ENCODE measurements at regions not wholly inside any gene's neighbourhood (a gene's known extent, or its start where the extent isn't known, plus 50 kb on each side); places are given as distances from the start of the nearest gene placed in this dataset.

- no peak for DNase-seq
Measured at GRCh38 chr5:27619982-27620381, 581.6 kb upstream of the CDH9 start.

- no peak for DNase-seq
Measured at GRCh38 chr5:27612161-27612560, 573.8 kb upstream of the CDH9 start.

- no peak for DNase-seq
Measured at GRCh38 chr5:27608992-27609391, 570.6 kb upstream of the CDH9 start.

- DNase-seq, result no peak
Measured at GRCh38 chr5:27598576-27598975, 560.2 kb upstream of the CDH9 start.

DNA sequence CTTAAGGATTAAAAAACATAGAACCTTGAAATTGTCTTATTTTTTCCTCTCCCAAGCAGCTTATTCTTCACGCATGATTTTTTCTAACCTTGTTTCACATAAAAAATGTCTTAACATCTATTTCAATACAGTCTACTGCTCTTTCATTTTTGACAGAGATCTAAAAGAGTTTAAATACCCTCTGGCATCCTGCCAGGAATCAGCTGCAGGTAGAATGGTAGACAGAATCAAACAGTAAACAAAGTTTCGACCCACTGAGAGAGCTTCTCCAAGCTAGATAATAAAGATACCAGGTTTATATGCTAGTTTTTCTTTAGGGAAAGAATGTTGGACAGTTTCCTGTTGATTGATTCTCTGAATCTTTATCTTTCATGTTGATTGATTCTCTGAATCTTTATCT is 555.8 kb upstream of the CDH9 start:
- no peak for DNase-seq

- no peak for DNase-seq
Measured at GRCh38 chr5:27592231-27592630, 553.8 kb upstream of the CDH9 start.

GRCh38 chr5:27590503-27590902 is 552.1 kb upstream of the CDH9 start:
- no peak for DNase-seq

DNA sequence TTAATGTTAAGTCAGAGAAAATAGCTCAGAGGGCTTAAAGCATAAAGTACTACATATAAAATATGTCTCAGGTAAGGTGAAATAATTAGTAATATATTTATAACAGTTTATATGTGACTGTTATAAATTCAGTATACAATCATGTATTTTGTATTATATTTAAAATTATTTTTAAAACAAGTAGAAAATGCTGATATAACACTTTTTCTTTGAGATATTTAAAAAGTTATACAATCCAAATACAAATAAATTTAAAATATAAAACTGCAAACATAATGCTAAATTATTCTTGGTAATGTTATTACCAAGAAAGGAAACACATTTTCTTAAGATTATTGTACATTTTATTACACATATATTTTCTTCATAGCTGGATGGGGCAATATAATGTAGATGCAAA is 539.9 kb upstream of the CDH9 start:
- DNase-seq, result no peak

GRCh38 chr5:27571681-27572080 is 533.3 kb upstream of the CDH9 start:
- no peak for DNase-seq

- no peak for DNase-seq
Measured at GRCh38 chr5:27568811-27569210, 530.4 kb upstream of the CDH9 start.

DNA sequence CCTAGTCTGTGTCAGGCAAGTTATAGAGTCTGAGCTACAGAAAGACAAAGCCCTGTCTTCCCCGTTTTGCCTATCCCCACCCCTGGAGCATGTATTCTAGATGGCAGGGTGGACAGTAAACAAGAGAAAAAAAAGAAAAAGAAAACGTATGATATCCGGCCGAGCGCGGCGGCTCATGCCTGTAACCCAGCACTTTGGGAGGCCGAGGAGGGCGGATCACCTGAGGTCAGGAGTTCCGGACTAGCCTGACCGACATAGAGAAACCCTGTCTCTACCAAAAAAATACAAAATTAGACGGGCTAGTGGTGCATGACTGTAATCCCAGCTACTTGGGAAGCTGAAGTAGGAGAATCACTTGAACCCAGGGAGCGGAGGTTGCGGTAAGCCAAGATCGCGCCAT is 523.0 kb upstream of the CDH9 start:
- no peak for DNase-seq

- no peak for DNase-seq
Measured at GRCh38 chr5:27548484-27548883, 510.1 kb upstream of the CDH9 start.

- DNase-seq, result no peak
Measured at GRCh38 chr5:27535031-27535557, 496.7 kb upstream of the CDH9 start.

DNA sequence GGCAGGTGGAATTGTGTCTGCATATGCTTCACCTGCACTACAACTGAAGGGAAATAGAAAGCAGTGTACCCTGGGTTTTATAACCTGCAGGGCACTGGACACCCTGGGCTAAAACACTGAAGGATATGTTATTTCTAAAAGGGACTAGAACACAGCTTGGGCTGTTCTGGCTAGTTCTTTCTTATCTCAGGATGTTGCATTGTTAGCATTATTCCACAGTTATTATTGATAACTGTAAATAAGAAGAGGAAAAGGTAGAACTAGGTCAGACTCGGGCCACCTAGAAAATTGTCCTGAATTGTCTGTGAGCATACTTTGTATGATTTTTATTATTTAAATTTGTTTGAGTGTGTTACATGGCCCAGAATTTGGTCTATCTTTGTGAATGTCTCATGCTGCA is 493.9 kb upstream of the CDH9 start:
- DNase-seq, result no peak

DNA sequence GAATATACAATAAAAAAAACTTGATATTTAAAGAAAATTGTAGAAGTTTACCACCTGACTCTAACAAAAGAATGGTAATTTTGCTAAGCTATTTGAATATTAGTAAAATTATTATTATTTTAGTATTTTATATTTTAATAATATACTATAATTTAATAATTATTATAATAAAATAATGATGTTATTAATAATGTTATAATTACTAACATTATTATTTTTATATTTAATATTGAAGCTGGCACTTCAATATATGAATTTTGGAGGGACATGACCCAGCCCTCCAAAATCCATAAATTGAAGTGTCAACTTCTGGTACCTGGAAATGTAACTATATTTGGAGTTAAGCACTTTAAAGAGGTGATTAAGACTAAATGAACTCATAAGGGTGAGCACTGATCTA is 486.1 kb upstream of the CDH9 start:
- DNase-seq, result no peak

DNA sequence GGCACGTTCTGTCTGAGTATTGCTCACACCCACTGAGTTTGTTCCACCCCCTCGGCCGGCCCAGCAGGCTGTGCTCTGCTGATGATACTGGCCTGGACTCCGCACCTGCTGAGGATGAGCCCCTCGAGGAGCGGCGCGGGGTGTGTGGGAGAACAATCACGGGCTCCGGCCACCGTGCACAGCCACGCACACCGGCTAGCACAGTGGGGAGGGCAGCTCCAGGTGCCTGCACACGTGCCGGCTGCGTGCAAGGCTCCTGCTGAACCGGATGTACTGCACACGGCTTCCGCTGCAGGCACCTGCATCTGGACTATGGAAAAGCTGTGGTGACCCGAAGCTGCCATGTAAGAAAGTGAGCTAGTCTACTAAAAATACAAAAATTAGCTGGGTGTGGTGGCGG is 485.2 kb upstream of the CDH9 start:
- DNase-seq, result no peak

GRCh38 chr5:27516437-27516836 is 478.1 kb upstream of the CDH9 start:
- no peak for DNase-seq

DNA sequence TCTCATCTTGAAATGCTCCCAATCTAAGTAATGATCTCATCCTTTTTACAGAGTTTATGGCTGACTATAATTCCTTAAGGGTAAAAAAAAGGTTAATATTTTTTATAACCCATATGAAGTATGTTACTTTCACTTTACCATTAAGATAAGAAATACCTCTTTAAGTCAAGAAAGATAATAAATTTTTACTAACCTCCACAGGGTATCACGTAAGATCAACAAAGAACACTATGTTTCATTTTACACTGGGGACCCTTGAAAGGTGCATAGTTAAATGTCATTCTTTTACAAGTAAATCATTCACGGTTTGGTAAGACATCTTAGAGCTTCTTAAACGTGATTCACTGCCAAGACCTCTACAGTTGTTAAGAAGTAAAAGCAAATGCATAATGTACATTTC is 472.7 kb upstream of the CDH9 start:
- DNase-seq, result no peak

DNA sequence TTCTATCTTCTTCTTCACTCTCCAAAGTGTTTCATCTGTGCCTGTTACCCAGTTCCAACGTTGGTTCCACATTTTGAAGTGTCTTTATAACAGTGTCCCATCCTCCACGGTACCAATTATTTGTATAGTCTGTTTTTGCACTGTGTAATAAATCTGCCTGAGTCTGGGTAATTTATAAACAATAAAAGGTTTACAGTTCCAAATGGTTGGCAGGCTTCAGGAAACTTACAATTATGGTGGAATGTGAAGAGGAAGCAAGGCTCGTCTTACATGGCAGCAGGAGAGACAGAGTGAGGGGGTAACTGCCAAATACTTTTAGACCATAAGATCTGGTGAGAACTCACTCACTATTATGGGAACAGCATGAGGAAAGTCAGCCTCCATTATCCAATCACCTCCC is 465.4 kb upstream of the CDH9 start:
- DNase-seq, result no peak

DNA sequence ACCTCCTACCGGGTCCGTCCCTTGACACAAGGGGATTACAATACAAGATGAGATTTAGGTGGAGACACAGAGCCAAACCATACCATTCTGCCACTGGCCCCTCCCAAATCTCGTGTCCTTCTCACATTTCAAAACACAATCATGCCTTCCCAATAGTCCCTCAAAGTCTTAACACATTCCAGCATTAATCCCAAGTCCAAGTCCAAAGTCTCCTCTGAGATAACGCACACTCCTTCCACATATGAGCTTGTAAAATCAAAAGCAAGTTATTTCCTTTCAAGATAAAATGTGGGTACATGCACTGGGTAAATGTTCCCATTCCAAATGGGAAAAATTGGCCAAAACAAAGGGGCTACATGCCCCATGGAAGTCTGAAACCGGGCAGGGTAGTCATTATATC is 463.9 kb upstream of the CDH9 start:
- DNase-seq, result no peak

DNA sequence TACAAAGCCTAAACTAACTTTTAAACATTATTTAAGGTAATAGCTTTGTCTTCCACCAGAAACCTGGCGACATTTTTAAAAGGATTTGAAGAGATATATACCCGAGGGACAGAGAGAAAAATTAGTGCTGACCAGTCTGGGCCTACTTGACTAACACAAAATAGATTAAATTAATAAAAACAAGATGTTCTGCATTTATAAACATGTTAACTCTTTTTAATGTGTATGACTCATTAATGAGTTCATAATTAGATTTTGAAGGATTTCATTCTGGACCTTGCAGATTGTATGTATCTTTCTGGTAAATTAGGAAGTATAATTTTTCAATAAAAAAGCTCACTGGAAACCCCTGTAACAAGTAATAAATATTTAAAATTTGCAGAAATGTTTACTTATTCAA is 459.1 kb upstream of the CDH9 start:
- no peak for DNase-seq

DNA sequence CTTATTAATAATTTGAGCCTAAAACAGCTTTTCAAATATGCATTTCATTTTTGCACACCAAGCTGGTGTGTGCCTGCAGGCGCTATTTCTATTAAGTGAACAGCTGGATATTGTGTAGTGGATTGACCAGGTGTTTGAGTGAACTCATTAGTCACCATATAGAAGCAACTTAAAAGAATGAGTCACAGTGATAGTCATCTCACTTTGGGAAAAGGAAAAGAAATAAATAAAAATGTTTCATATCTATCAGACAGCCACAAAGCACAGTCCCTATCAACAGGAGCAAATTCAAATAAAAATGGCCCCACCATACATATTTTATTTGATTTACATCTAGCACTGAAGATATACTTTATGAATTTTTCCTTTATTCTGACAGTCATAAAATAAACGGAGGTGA is 456.5 kb upstream of the CDH9 start:
- no peak for DNase-seq

DNA sequence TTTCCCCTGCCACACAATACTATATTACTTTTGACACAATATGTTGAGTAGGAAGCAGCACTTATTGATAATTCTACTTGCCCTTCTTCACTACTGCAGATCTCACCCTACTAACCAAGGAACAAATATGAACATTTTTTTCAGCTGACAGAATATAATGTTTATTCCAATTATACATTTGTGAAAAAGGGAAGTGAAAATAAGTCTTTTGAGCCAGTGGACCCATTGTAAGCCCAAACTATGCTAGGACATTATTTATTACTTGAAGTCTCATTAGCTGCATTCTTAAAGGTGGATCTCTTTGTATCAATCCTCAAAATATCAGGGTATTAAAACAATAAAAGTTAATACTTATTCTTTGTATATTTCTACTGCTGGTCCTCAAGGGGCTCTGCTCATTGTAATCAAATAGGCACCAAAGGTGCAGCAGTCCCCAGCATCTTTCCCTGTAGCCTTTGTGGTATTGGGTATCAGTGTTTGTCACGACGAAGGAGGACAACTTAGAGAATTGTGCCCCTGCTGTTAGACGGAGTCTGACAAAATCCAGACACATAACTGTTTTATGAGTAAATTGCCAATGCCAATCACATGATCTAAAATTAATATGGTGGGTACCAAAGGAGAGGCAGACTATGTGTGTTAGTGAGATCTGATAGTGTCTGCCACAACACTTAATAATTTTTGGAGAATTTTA is 453.5 kb upstream of the CDH9 start:
- DNase-seq, result no peak

DNA sequence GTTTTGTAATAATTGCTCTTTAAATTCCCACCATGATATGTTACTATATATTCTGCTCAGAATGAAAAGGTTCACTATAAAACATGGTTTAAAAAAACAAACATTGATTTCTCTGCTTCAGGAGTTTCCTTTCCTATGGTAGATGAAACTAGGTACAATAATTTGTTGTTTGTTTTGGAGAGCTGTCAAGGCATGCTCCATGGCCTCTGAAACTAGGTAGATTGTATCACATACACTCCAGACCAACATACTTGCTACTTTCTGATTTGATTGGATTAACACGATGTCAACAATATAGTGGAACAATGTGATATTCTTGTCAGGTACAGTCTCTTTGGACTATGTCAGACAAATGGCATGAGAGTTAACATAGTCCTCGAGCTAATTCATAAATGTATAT is 452.7 kb upstream of the CDH9 start:
- no peak for DNase-seq

DNA sequence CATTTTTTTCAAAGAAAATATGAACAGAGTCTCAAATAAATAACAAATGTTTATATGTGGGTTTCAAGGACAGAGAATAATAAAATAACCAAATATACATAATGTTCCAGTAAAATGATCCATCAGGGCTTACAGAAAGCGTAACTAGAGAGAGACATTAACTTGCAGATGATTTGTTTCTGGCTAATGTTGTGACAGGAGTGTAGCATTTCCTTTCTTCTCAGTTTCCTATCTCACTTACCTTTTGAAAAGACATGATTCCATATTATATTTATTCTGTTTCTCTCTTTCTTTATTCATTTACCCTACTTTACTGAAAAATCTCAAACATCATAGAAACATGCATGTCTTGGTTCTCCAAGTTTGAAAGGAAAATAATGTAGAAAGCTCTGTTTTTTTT is 451.3 kb upstream of the CDH9 start:
- DNase-seq, result no peak

DNA sequence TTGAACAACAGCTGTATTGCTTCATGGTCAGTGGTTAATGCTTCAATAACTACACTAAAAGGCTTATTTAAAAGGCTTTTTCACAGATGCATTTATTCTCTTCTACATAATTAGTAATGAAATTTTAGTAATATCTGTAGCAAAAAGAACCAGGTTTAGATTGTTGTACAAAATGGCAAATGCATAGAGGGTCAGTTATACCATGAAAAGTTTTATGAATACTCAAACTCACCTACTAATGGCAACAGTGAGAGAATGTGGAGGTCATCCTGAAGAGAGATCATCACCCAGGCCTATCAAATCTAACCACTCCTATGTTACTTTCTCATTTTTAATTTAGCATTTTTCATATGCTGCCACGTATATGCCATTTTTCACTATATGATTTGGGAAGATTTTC is 444.3 kb upstream of the CDH9 start:
- DNase-seq, result no peak

All from NCI-H2029 treated with DMSO at 0.1 percent for 48 hours (cell line).